HUES48 (cell line): ENCODE measurements at regions not wholly inside any gene's neighbourhood (a gene's known extent, or its start where the extent isn't known, plus 50 kb on each side); places are given as distances from the start of the nearest gene placed in this dataset.

Source experiments
- H3K27ac ChIP-seq: one replicate; pipeline ENCODE4 v1.7.0; 2013; ENCODE audit warnings: low read depth, low read length, inconsistent platforms
- H3K27me3 ChIP-seq: 2 replicates; pipeline ENCODE4 v1.6.1; 2013; ENCODE audit warnings: mild to moderate bottlenecking, low read length; ENCODE audit not compliant: control insufficient read depth, insufficient read depth
- H3K36me3 ChIP-seq: 2 replicates; pipeline ENCODE4 v1.6.1; 2013; ENCODE audit warnings: low read length; ENCODE audit not compliant: control insufficient read depth, insufficient read depth
- H3K4me1 ChIP-seq: 2 replicates; pipeline ENCODE4 v1.6.1; 2013; ENCODE audit warnings: mild to moderate bottlenecking, low read length; ENCODE audit not compliant: control insufficient read depth, insufficient read depth
- H3K4me3 ChIP-seq: 2 replicates; pipeline ENCODE4 v1.5.1; 2013; ENCODE audit warnings: mild to moderate bottlenecking, low read depth, low read length
- H3K9ac ChIP-seq: 2 replicates; pipeline ENCODE4 v1.6.1; 2013; ENCODE audit warnings: mild to moderate bottlenecking, low read depth, low read length, moderate library complexity
- H3K9me3 ChIP-seq: 2 replicates; pipeline ENCODE4 v1.6.1; 2013; ENCODE audit warnings: low read length; ENCODE audit not compliant: control insufficient read depth, insufficient read depth

- peak overlapping the region; percentile 83 for H3K27ac ChIP-seq
Observed at GRCh38 chr15:60119101-60119500, 115.0 kb downstream of the FOXB1 start.

GRCh38 chr15:60120100-60120499, 116.0 kb downstream of the FOXB1 start:
- peaks cover 34% of the 10 kb centered on the region for H3K27me3 ChIP-seq
- H3K27ac ChIP-seq: peak overlapping the region; percentile 65
- no peak overlapping the region for H3K9ac ChIP-seq
- peaks cover 70% of the 10 kb centered on the region for H3K4me1 ChIP-seq
- H3K9me3 ChIP-seq: no peaks in the 10 kb centered on the region
- H3K36me3 ChIP-seq: no peaks in the 10 kb centered on the region
- no peak overlapping the region for H3K4me3 ChIP-seq

More at GRCh38 chr15:60119101-60119500, 115.0 kb downstream of the FOXB1 start:
- peaks cover 34% of the 10 kb centered on the region for H3K27me3 ChIP-seq
- peak overlapping the region; percentile 54 for H3K4me3 ChIP-seq
- H3K9ac ChIP-seq: no peak overlapping the region
- no peaks in the 10 kb centered on the region for H3K36me3 ChIP-seq
- H3K4me1 ChIP-seq: peaks cover 73% of the 10 kb centered on the region
- H3K9me3 ChIP-seq: no peaks in the 10 kb centered on the region

GRCh38 chr15:60121845-60122244, 117.7 kb downstream of the FOXB1 start:
- Histone ChIP-seq H3K27ac (no peak overlapping the region), H3K4me1 (peaks cover 54% of the 10 kb centered on the region)

GRCh38 chr15:60122691-60123090, 118.6 kb downstream of the FOXB1 start:
- no peak overlapping the region for H3K27ac ChIP-seq
- H3K9me3 ChIP-seq: no peaks in the 10 kb centered on the region
- H3K4me1 ChIP-seq: peaks cover 53% of the 10 kb centered on the region
- H3K36me3 ChIP-seq: no peaks in the 10 kb centered on the region
- H3K9ac ChIP-seq: no peak overlapping the region
- H3K4me3 ChIP-seq: no peak overlapping the region
- peaks cover 32% of the 10 kb centered on the region for H3K27me3 ChIP-seq

More at GRCh38 chr15:60121845-60122244, 117.7 kb downstream of the FOXB1 start:
- Histone ChIP-seq H3K36me3 (no peaks in the 10 kb centered on the region), H3K4me3 (no peak overlapping the region), H3K9me3 (no peaks in the 10 kb centered on the region), H3K9ac (no peak overlapping the region), H3K27me3 (peaks cover 32% of the 10 kb centered on the region)

- no peak overlapping the region for H3K9ac ChIP-seq
- H3K36me3 ChIP-seq: no peaks in the 10 kb centered on the region
- peaks cover 52% of the 10 kb centered on the region for H3K4me1 ChIP-seq
- H3K27me3 ChIP-seq: peaks cover 26% of the 10 kb centered on the region
- H3K27ac ChIP-seq: no peak overlapping the region
- H3K9me3 ChIP-seq: no peaks in the 10 kb centered on the region
- no peak overlapping the region for H3K4me3 ChIP-seq
Observed at GRCh38 chr15:60124460-60125070, 120.5 kb downstream of the FOXB1 start.

- no peaks in the 10 kb centered on the region for H3K36me3 ChIP-seq
- no peak overlapping the region for H3K9ac ChIP-seq
- H3K27me3 ChIP-seq: peaks cover 26% of the 10 kb centered on the region
- no peak overlapping the region for H3K4me3 ChIP-seq
- no peak overlapping the region for H3K27ac ChIP-seq
- peaks cover 46% of the 10 kb centered on the region for H3K4me1 ChIP-seq
- no peaks in the 10 kb centered on the region for H3K9me3 ChIP-seq
Observed at GRCh38 chr15:60125334-60125733, 121.2 kb downstream of the FOXB1 start.

- Histone ChIP-seq H3K9ac (no peak overlapping the region), H3K4me1 (peaks cover 37% of the 10 kb centered on the region), H3K27ac (no peak overlapping the region)
Observed at GRCh38 chr15:60126200-60126599, 122.1 kb downstream of the FOXB1 start.

GRCh38 chr15:60126661-60127060, 122.5 kb downstream of the FOXB1 start:
- no peaks in the 10 kb centered on the region for H3K9me3 ChIP-seq
- H3K27me3 ChIP-seq: peaks cover 16% of the 10 kb centered on the region
- H3K27ac ChIP-seq: no peak overlapping the region
- H3K4me3 ChIP-seq: no peak overlapping the region
- no peak overlapping the region for H3K9ac ChIP-seq
- peaks cover 33% of the 10 kb centered on the region for H3K4me1 ChIP-seq
- H3K36me3 ChIP-seq: no peaks in the 10 kb centered on the region

More at GRCh38 chr15:60126200-60126599, 122.1 kb downstream of the FOXB1 start:
- Histone ChIP-seq H3K27me3 (peaks cover 20% of the 10 kb centered on the region), H3K9me3 (no peaks in the 10 kb centered on the region), H3K36me3 (no peaks in the 10 kb centered on the region), H3K4me3 (no peak overlapping the region)

- peak overlapping the region; percentile 43 for H3K4me3 ChIP-seq
- H3K36me3 ChIP-seq: no peaks in the 10 kb centered on the region
- peaks cover 26% of the 10 kb centered on the region for H3K4me1 ChIP-seq
- peaks cover 5% of the 10 kb centered on the region; the same call in 1 of the 2 replicates for H3K27me3 ChIP-seq
- no peak overlapping the region for H3K9ac ChIP-seq
- H3K9me3 ChIP-seq: no peaks in the 10 kb centered on the region
- H3K27ac ChIP-seq: peak overlapping the region; percentile 48
Observed at GRCh38 chr15:60128000-60128376, 123.9 kb downstream of the FOXB1 start.

GRCh38 chr15:60128710-60129109, 124.6 kb downstream of the FOXB1 start:
- Histone ChIP-seq H3K9ac (no peak overlapping the region), H3K27me3 (peaks cover 5% of the 10 kb centered on the region; the same call in 1 of the 2 replicates), H3K4me3 (peak overlapping the region; percentile 12; the same call in 1 of the 2 replicates), H3K36me3 (no peaks in the 10 kb centered on the region), H3K27ac (peak overlapping the region; percentile 48), H3K9me3 (no peaks in the 10 kb centered on the region), H3K4me1 (peaks cover 26% of the 10 kb centered on the region)

- Histone ChIP-seq H3K4me1 (peaks cover 26% of the 10 kb centered on the region), H3K9ac (no peak overlapping the region), H3K9me3 (no peaks in the 10 kb centered on the region), H3K4me3 (no peak overlapping the region), H3K27ac (no peak overlapping the region), H3K36me3 (no peaks in the 10 kb centered on the region), H3K27me3 (peaks cover 5% of the 10 kb centered on the region; the same call in 1 of the 2 replicates)
Observed at GRCh38 chr15:60130398-60130797, 126.3 kb downstream of the FOXB1 start.
